Endothelial cell of umbilical vein (primary cell): ENCODE measurements at regions not wholly inside any gene's neighbourhood (a gene's known extent, or its start where the extent isn't known, plus 50 kb on each side); places are given as distances from the start of the nearest gene placed in this dataset.

ENCODE experiments used
- BruUV-seq: library from RNA; stranded (reverse); fragments of 400-500 nt; replicated peaks from 2 replicates; lab custom pipeline; 2021; lab: Mats Ljungman, UMichigan
- CTCF ChIA-PET: fragments of 300-600, 350-600 bp; sonication (Branson Sonifier 250); formaldehyde crosslinking; loops from one replicate; lab custom pipeline; 2021; ENCODE audit warnings: antibody characterized with exemption, inconsistent platforms; lab: Charles Lee
- POLR2A ChIA-PET: fragments of 300-600, 350-600 bp; sonication (Branson Sonifier 250); formaldehyde crosslinking; loops from one replicate; lab custom pipeline; 2021; ENCODE audit warnings: antibody characterized with exemption, inconsistent platforms; lab: Charles Lee
- DNase-seq: peaks from one replicate; pipeline ENCODE4 v3.0.0-alpha.2; 2011; ENCODE audit warnings: low read depth, low spot score
- FAIRE-seq: peaks from 2 replicates; lab custom pipeline; 2011; peaks lifted over from hg19 to GRCh38; lab: Jason Lieb, UNC
- H2AFZ ChIP-seq: 2 replicates; pipeline ENCODE4 v1.6.0; 2012; ENCODE audit warnings: low read depth, low read length, control low read depth, inconsistent platforms
- H3K27ac ChIP-seq: 2 replicates; pipeline ENCODE4 v1.5.1; 2011; ENCODE audit warnings: low read depth, mild to moderate bottlenecking, control low read depth, low read length, moderate library complexity; ENCODE audit not compliant: insufficient read depth
- H3K27me3 ChIP-seq, 2 experiments: 2 replicates each; pipeline versions ENCODE4 v1.6.0 to v1.6.1; 2011; ENCODE audit warnings: low read length in 2 of 2, mixed read lengths in 1 of 2; ENCODE audit not compliant: control insufficient read depth in 2 of 2, insufficient read depth in 2 of 2
- H3K36me3 ChIP-seq, 2 experiments: 2 replicates in 1 of 2; 3 replicates in 1 of 2; pipeline ENCODE4 v1.5.1; 2011; ENCODE audit warnings: low read length in 2 of 2, mild to moderate bottlenecking in 1 of 2, moderate library complexity in 1 of 2; ENCODE audit not compliant: control insufficient read depth in 2 of 2, insufficient read depth in 2 of 2; ENCODE audit errors: extremely low read depth in 1 of 2
- H3K4me1 ChIP-seq: 3 replicates; pipeline ENCODE4 v1.5.1; 2011; ENCODE audit warnings: mild to moderate bottlenecking, low read length; ENCODE audit not compliant: control insufficient read depth, insufficient read depth; ENCODE audit errors: extremely low read depth
- H3K4me2 ChIP-seq: 2 replicates; pipeline ENCODE4 v1.6.1; 2011; ENCODE audit warnings: low read length, control low read depth, mixed read lengths; ENCODE audit not compliant: insufficient read depth
- H3K4me3 ChIP-seq, 3 experiments: fragments of 200-600 bp in 1 of 3; sonication (generic), shearing (Covaris generic) in 1 of 3; replicated peaks in 1 of 3; 2 replicates each; pipeline ENCODE4 v1.5.1; 2011 to 2016; ENCODE audit warnings: control low read depth in 3 of 3, low read length in 3 of 3, mild to moderate bottlenecking in 2 of 3, inconsistent platforms in 1 of 3, low read depth in 1 of 3, moderate library complexity in 1 of 3; ENCODE audit not compliant: insufficient read depth in 1 of 3
- H3K79me2 ChIP-seq: 2 replicates; pipeline ENCODE4 v1.6.0; 2012; ENCODE audit warnings: low read length, inconsistent platforms; ENCODE audit not compliant: control insufficient read depth, insufficient read depth
- H3K9ac ChIP-seq: replicated peaks from 2 replicates; pipeline ENCODE3; 2011; ENCODE audit warnings: low read length, control low read depth; ENCODE audit not compliant: insufficient read depth; ENCODE audit errors: extremely low read depth
- H3K9me1 ChIP-seq: replicated peaks from 3 replicates; pipeline ENCODE4 v1.6.0; 2011; ENCODE audit warnings: mild to moderate bottlenecking, low read length; ENCODE audit not compliant: control insufficient read depth, insufficient read depth; ENCODE audit errors: extremely low read depth
- H3K9me3 ChIP-seq: replicated peaks from 2 replicates; pipeline ENCODE4 v1.5.1; 2012; ENCODE audit warnings: low read length, inconsistent platforms; ENCODE audit not compliant: control insufficient read depth, insufficient read depth
- H4K20me1 ChIP-seq: replicated peaks from 2 replicates; pipeline ENCODE3; 2011; ENCODE audit warnings: mild to moderate bottlenecking, low read length; ENCODE audit not compliant: control insufficient read depth, insufficient read depth; ENCODE audit errors: extremely low read depth
- EZH2 ChIP-seq: IDR thresholded peaks from 2 replicates; pipeline ENCODE4 v1.6.1; 2012; ENCODE audit warnings: borderline replicate concordance, low read depth, mild to moderate bottlenecking, moderate library complexity, low read length, inconsistent platforms; ENCODE audit not compliant: severe bottlenecking
- FOS ChIP-seq: IDR thresholded peaks from 2 replicates; pipeline ENCODE4 v1.6.1; 2011; ENCODE audit warnings: mild to moderate bottlenecking, low read length, moderate library complexity, borderline replicate concordance; ENCODE audit not compliant: insufficient read depth
- GATA2 ChIP-seq: IDR thresholded peaks from 2 replicates; pipeline ENCODE4 v1.7.0; 2011; ENCODE audit warnings: low read depth, mild to moderate bottlenecking, moderate library complexity, mixed read lengths, low read length; ENCODE audit not compliant: insufficient read length, insufficient read depth
- JUN ChIP-seq: IDR thresholded peaks from 2 replicates; pipeline ENCODE4 v1.6.1; 2011; ENCODE audit warnings: borderline replicate concordance, low read depth; ENCODE audit not compliant: insufficient read length, insufficient read depth
- MYC ChIP-seq: IDR thresholded peaks from one replicate; pipeline ENCODE4 v1.6.1; 2011; ENCODE audit warnings: mild to moderate bottlenecking, low read depth, low read length
- POLR2A ChIP-seq: IDR thresholded peaks from 2 replicates; pipeline ENCODE4 v1.6.1; 2012; ENCODE audit warnings: low read depth, mild to moderate bottlenecking, control low read depth, low read length
- POLR2AphosphoS5 ChIP-seq: IDR thresholded peaks from 2 replicates; pipeline ENCODE4 v1.6.1; 2012; ENCODE audit warnings: low read depth, mild to moderate bottlenecking, control low read depth, low read length, moderate library complexity; ENCODE audit not compliant: insufficient read depth
- dilution Hi-C: fragments of 300-500 bp; cut with MboI; formaldehyde crosslinking; loops from one replicate; pipeline ENCODE4 v1.15.0; 2019; ENCODE audit warnings: low sequenced_read_pairs; ENCODE audit not compliant: extremely low pct_ligation_motif_present
- intact Hi-C: fragments of 100-400 bp; cut with micrococcal nuclease; formaldehyde crosslinking; loops from one replicate; pipeline ENCODE4 v1.10.0; 2022
- TF ChIP-seq, protein P1 (sequence below), 2 donors: IDR thresholded peaks; 1 replicate in 1 of 2; 2 replicates in 1 of 2; pipeline ENCODE4 v1.5.1; 2011; ENCODE audit warnings: low read length in 2 of 2, mild to moderate bottlenecking in 2 of 2, moderate library complexity in 2 of 2, control low read depth in 1 of 2, inconsistent platforms in 1 of 2, low read depth in 1 of 2; ENCODE audit not compliant: insufficient read depth in 1 of 2; ENCODE audit errors: extremely low read depth in 1 of 2
- TF ChIP-seq, protein P2 (sequence below): IDR thresholded peaks from 2 replicates; pipeline ENCODE4 v1.6.1; 2011; ENCODE audit not compliant: insufficient read depth, insufficient read length

DNA sequence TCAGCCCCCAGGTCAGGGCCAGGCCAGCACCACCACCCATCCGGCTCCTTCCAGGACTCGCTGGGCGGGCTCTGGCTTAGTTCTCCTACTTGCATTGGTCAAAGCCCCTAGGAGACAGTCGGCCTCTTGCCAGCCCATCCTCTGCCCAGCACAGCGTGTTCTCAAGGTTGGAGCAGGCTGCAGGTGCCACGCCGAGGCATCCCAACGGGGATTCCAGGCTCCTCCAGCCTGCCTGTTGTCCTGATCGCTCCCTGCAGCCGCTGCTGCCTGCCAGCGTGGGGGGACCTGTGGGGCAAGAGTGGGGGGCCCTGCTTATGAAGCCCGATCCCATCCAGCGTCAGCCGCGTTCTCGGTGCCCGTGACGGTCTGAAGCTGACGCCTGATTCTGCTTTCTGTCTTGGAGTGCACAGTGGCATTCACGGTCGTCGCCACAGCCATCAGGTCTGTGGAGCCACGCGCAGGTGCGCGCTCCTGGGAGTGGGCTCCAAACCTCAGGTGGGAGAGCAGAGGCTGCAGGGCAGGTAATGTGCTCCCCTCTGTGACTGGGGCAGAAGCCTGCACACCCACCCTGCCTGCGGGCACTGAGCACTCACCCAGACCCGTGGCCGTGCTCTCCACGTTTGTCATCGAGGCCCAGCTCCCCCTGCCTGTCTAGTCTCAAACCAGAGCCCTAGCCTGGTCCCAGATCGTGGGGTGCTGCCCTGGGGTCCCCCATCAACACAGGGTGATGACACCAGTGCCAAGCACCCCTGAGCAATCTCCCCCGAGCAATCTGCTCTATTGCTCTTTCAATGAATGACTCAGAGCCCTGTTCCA lies 991.6 kb downstream of the BRD1 start:
- no peaks in the 10 kb centered on the region for H3K4me1 ChIP-seq
- dilution Hi-C loops = no loop called here
- no peak for FAIRE-seq

More for the DNA sequence above, 991.6 kb downstream of the BRD1 start:
- Histone ChIP-seq H3K79me2 (no peaks in the 10 kb centered on the region), H4K20me1 (no peaks in the 10 kb centered on the region), H3K9ac (no peak overlapping the region), H3K4me2 (no peak overlapping the region), H3K9me3 (peaks cover 4% of the 10 kb centered on the region), H3K9me1 (no peaks in the 10 kb centered on the region), H2AFZ (no peak overlapping the region), H3K4me3 (no peak overlapping the region), H3K27ac (no peak overlapping the region), H3K27me3 (no peaks in the 10 kb centered on the region), H3K36me3 (no peaks in the 10 kb centered on the region)
- TF ChIP-seq EZH2 (no peak), POLR2AphosphoS5 (no peak), MYC (no peak), JUN (no peak), POLR2A (no peak), GATA2 (no peak), FOS (no peak)
- TF ChIP-seq, protein P1, sequence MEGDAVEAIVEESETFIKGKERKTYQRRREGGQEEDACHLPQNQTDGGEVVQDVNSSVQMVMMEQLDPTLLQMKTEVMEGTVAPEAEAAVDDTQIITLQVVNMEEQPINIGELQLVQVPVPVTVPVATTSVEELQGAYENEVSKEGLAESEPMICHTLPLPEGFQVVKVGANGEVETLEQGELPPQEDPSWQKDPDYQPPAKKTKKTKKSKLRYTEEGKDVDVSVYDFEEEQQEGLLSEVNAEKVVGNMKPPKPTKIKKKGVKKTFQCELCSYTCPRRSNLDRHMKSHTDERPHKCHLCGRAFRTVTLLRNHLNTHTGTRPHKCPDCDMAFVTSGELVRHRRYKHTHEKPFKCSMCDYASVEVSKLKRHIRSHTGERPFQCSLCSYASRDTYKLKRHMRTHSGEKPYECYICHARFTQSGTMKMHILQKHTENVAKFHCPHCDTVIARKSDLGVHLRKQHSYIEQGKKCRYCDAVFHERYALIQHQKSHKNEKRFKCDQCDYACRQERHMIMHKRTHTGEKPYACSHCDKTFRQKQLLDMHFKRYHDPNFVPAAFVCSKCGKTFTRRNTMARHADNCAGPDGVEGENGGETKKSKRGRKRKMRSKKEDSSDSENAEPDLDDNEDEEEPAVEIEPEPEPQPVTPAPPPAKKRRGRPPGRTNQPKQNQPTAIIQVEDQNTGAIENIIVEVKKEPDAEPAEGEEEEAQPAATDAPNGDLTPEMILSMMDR (IDR thresholded peaks at IDR 0.05; ENCODE audit: extremely low read depth in 1 of 2, insufficient read depth in 1 of 2, low read depth in 1 of 2, low read length in 2 of 2) = no peak
- TF ChIP-seq, protein P2, sequence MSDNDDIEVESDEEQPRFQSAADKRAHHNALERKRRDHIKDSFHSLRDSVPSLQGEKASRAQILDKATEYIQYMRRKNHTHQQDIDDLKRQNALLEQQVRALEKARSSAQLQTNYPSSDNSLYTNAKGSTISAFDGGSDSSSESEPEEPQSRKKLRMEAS = no peak
- no peak for DNase-seq
- POLR2A ChIA-PET = no interaction called here
- BruUV-seq = no TSS peak
- intact Hi-C loops = no loop called here
- CTCF ChIA-PET = no interaction called here
